ENCODE measurements at regions not wholly inside any gene's neighbourhood (a gene's known extent, or its start where the extent isn't known, plus 50 kb on each side); places are given as distances from the start of the nearest gene placed in this dataset.

- no CpG with 5 or more reads among the region's 3 CpGs for WGBS, 2 experiments (ENCODE audit: extremely low coverage in 2 of 2, insufficient read length in 1 of 2)
- ChIA-PET POLR2A (ENCODE audit: unreplicated experiment) (no interaction called here), CTCF (no interaction called here)
- in situ Hi-C loops (cut with MboI; ENCODE audit: low sequenced_read_pairs) (no loop called here), dilution Hi-C loops (cut with HindIII; ENCODE audit: low sequenced_read_pairs, unreplicated experiment) (no loop called here), intact Hi-C loops (cut with micrococcal nuclease) (no loop called here)
- Histone ChIP-seq H2AK5ac (ENCODE audit: low read depth, low read length) (no peak overlapping the region), H3K79me1 (ENCODE audit: low read depth in 1 of 2, low read length in 2 of 2) (peaks cover 0 to 6% of the 10 kb centered on the region in 2 experiments; a peak in 1 of 4 replicates), H3K4ac (ENCODE audit: low read depth, low read length) (peak overlapping the region; percentile 9; the same call in 1 of the 2 replicates), H3K18ac (ENCODE audit: low read depth, low read length) (no peak overlapping the region; the same call in 1 of the 2 replicates), H4K5ac (ENCODE audit: low read depth, low read length) (no peak overlapping the region), H2BK120ac (ENCODE audit: low read depth, low read length) (peak overlapping the region; percentile 38; the same call in 1 of the 2 replicates), H2AFZ (replicated peaks; ENCODE audit: low read length, poor library complexity) (no peak overlapping the region), H3K27ac (ENCODE audit: insufficient read depth, low read length) (no peak overlapping the region), H3K56ac (ENCODE audit: extremely low read depth, insufficient read depth, low read length) (no peak overlapping the region), H3K4me3 (ENCODE audit: insufficient read depth, low read depth, low read length) (no peak overlapping the region), H4K8ac (ENCODE audit: low read depth in 2 of 2, low read length in 2 of 2) (no peak overlapping the region), H3K23ac (ENCODE audit: low read depth, low read length) (no peak overlapping the region), H3K27me3 (ENCODE audit: control insufficient read depth, insufficient read depth, low read length) (no peaks in the 10 kb centered on the region), H2BK15ac (ENCODE audit: low read depth, low read length) (no peak overlapping the region), H4K20me1 (ENCODE audit: insufficient read depth, low read length) (no peaks in the 10 kb centered on the region), H3K4me2 (ENCODE audit: low read depth, low read length) (no peak overlapping the region), H2BK20ac (ENCODE audit: low read depth, low read length) (no peak overlapping the region), H3K36me3 (ENCODE audit: control insufficient read depth, insufficient read depth, low read length) (no peaks in the 10 kb centered on the region), H4K91ac (ENCODE audit: insufficient read depth, low read depth, low read length) (no peak overlapping the region), H3K9ac (ENCODE audit: low read depth, low read length) (no peak overlapping the region), H2AK9ac (replicated peaks; ENCODE audit: low read depth, low read length, poor library complexity) (no peak overlapping the region), H3K9me3 (ENCODE audit: control insufficient read depth, insufficient read depth, low read length) (no peaks in the 10 kb centered on the region), H2BK5ac (ENCODE audit: low read depth, low read length, poor library complexity, severe bottlenecking) (no peak overlapping the region), H3K14ac (replicated peaks; ENCODE audit: low read depth, low read length) (no peak overlapping the region; the same call in 1 of the 2 replicates), H3K4me1 (ENCODE audit: control insufficient read depth, insufficient read depth, low read length) (peaks cover 14% of the 10 kb centered on the region), H3K9me1 (ENCODE audit: insufficient read depth, low read length) (peaks cover 7% of the 10 kb centered on the region)
- no TSS peak for BruUV-seq (replicated peaks)
- TF ChIP-seq FOS (IDR thresholded peaks at IDR 0.05; ENCODE audit: low read depth, low read length), result no peak
- TF ChIP-seq MXI1 (IDR thresholded peaks at IDR 0.05; ENCODE audit: borderline replicate concordance, low read depth, low read length), result no peak
- TF ChIP-seq CHD1 (IDR thresholded peaks at IDR 0.05; ENCODE audit: low read depth, low read length), result no peak
- TF ChIP-seq RCOR1 (IDR thresholded peaks at IDR 0.05; ENCODE audit: insufficient replicate concordance, low read length), result no peak
- TF ChIP-seq, protein P1, sequence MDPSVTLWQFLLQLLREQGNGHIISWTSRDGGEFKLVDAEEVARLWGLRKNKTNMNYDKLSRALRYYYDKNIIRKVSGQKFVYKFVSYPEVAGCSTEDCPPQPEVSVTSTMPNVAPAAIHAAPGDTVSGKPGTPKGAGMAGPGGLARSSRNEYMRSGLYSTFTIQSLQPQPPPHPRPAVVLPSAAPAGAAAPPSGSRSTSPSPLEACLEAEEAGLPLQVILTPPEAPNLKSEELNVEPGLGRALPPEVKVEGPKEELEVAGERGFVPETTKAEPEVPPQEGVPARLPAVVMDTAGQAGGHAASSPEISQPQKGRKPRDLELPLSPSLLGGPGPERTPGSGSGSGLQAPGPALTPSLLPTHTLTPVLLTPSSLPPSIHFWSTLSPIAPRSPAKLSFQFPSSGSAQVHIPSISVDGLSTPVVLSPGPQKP (IDR thresholded peaks at IDR 0.05; ENCODE audit: borderline replicate concordance, low read depth, low read length), result no peak
- TF ChIP-seq, protein P2, sequence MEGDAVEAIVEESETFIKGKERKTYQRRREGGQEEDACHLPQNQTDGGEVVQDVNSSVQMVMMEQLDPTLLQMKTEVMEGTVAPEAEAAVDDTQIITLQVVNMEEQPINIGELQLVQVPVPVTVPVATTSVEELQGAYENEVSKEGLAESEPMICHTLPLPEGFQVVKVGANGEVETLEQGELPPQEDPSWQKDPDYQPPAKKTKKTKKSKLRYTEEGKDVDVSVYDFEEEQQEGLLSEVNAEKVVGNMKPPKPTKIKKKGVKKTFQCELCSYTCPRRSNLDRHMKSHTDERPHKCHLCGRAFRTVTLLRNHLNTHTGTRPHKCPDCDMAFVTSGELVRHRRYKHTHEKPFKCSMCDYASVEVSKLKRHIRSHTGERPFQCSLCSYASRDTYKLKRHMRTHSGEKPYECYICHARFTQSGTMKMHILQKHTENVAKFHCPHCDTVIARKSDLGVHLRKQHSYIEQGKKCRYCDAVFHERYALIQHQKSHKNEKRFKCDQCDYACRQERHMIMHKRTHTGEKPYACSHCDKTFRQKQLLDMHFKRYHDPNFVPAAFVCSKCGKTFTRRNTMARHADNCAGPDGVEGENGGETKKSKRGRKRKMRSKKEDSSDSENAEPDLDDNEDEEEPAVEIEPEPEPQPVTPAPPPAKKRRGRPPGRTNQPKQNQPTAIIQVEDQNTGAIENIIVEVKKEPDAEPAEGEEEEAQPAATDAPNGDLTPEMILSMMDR (conservative IDR thresholded peaks at IDR 0.05; ENCODE audit: low read depth, low read length), result no peak
- no peak for TF ChIP-seq NFE2L2 (IDR thresholded peaks at IDR 0.05; ENCODE audit: low read depth, low read length)
- no peak for TF ChIP-seq SMC3 (IDR thresholded peaks at IDR 0.05; ENCODE audit: low read depth, low read length)
- no peak for TF ChIP-seq BHLHE40 (IDR thresholded peaks at IDR 0.05; ENCODE audit: low read depth, low read length)
- no peak for TF ChIP-seq CEBPB (IDR thresholded peaks at IDR 0.05; ENCODE audit: low read depth, low read length)
- no peak for TF ChIP-seq POLR2A (IDR thresholded peaks at IDR 0.05; ENCODE audit: low read depth, low read length)
- TF ChIP-seq MAFK (IDR thresholded peaks at IDR 0.05; ENCODE audit: low read depth, low read length), result no peak
- no peak for TF ChIP-seq RAD21 (IDR thresholded peaks at IDR 0.05; ENCODE audit: low read length)
- TF ChIP-seq RFX5 (IDR thresholded peaks at IDR 0.05; ENCODE audit: low read depth, low read length), result no peak
- no peak for TF ChIP-seq MAZ (IDR thresholded peaks at IDR 0.05; ENCODE audit: borderline replicate concordance, low read depth, low read length)
- TF ChIP-seq USF2 (IDR thresholded peaks at IDR 0.05; ENCODE audit: low read depth, low read length), result no peak
- ATAC-seq (ENCODE audit: low read depth) (no peak), DNase-seq (no peak)
Measured at GRCh38 chr2:189255711-189256110, 76.2 kb upstream of the COL5A2 start.

Measured in IMR-90 (cell line).